AG09309 (cell line): ENCODE measurements at regions not wholly inside any gene's neighbourhood (a gene's known extent, or its start where the extent isn't known, plus 50 kb on each side); places are given as distances from the start of the nearest gene placed in this dataset.
"Not testable (repeated sequence)": the region's sequence is repeated elsewhere in the genome, so short reads cannot be mapped to it uniquely, and the experiment has no call there.

Experiments
- DNase-seq: peaks from one replicate; pipeline ENCODE4 v3.0.0-alpha.2; 2010; ENCODE audit warnings: low read depth
- H3K4me3 ChIP-seq: 2 replicates; pipeline ENCODE4 v1.5.1; 2011; ENCODE audit warnings: mild to moderate bottlenecking, low read depth, low read length, moderate library complexity; ENCODE audit not compliant: control insufficient read depth
- CTCF ChIP-seq: IDR thresholded peaks from 2 replicates; pipeline ENCODE4 v1.5.1; 2011; ENCODE audit warnings: mild to moderate bottlenecking, low read depth, low read length, inconsistent platforms; ENCODE audit not compliant: insufficient read depth, control insufficient read depth; ENCODE audit errors: missing control alignments

- DNase-seq: no peak
- TF ChIP-seq CTCF: no peak
- H3K4me3 ChIP-seq: no peak overlapping the region
Observed at GRCh38 chr12:58009405-58010195, 68.2 kb downstream of the ATP23 start.

- no peak for DNase-seq
- TF ChIP-seq CTCF: no peak
- H3K4me3 ChIP-seq: no peak overlapping the region
Observed at GRCh38 chr12:58011676-58012075, 70.3 kb downstream of the ATP23 start.

GRCh38 chr12:58022379-58023020 is 81.1 kb downstream of the ATP23 start:
- not testable (repeated sequence) for H3K4me3 ChIP-seq, DNase-seq

- TF ChIP-seq CTCF: no peak
- no peak overlapping the region for H3K4me3 ChIP-seq
- no peak for DNase-seq
Observed at GRCh38 chr12:58025431-58025830, 84.1 kb downstream of the ATP23 start.

- no peak for TF ChIP-seq CTCF
- no peak for DNase-seq
- H3K4me3 ChIP-seq: no peak overlapping the region
Observed at GRCh38 chr12:58026426-58026825, 85.1 kb downstream of the ATP23 start.

- H3K4me3 ChIP-seq: no peak overlapping the region
- TF ChIP-seq CTCF: no peak
- DNase-seq: no peak
Observed at GRCh38 chr12:58026897-58027891, 85.8 kb downstream of the ATP23 start.
